SK-N-SH (cell line): ENCODE measurements at regions not wholly inside any gene's neighbourhood (a gene's known extent, or its start where the extent isn't known, plus 50 kb on each side); places are given as distances from the start of the nearest gene placed in this dataset.

Experiments used
- FOSL2 ChIP-seq: IDR thresholded peaks from 2 replicates; pipeline ENCODE4 v1.4.0; 2012; ENCODE audit warnings: low read depth, mild to moderate bottlenecking, moderate library complexity, borderline replicate concordance
- FOXJ3 ChIP-seq: sonication (generic); formaldehyde crosslinking; IDR thresholded peaks from 2 replicates; pipeline ENCODE4 v1.5.1; 2020; ENCODE audit warnings: mild to moderate bottlenecking, missing genetic modification reagents
- GATA2 ChIP-seq: sonication (generic); formaldehyde crosslinking; IDR thresholded peaks from 2 replicates; pipeline ENCODE4 v1.5.0; 2020; ENCODE audit warnings: mild to moderate bottlenecking, missing genetic modification reagents
- RFX5 ChIP-seq: IDR thresholded peaks from 2 replicates; pipeline ENCODE4 v1.6.1; 2012; ENCODE audit warnings: mild to moderate bottlenecking, improper control_type of control experiment, low read length
- SMC3 ChIP-seq: IDR thresholded peaks from 2 replicates; pipeline ENCODE4 v1.6.1; 2012; ENCODE audit warnings: low read depth, low read length, improper control_type of control experiment
- TCF12 ChIP-seq: IDR thresholded peaks from 2 replicates; pipeline ENCODE4 v1.4.0; 2012
- TEAD4 ChIP-seq: IDR thresholded peaks from 2 replicates; pipeline ENCODE4 v1.4.0; 2012; ENCODE audit warnings: mild to moderate bottlenecking, borderline replicate concordance; ENCODE audit not compliant: insufficient read depth

- TF ChIP-seq FOSL2 (no peak), TCF12 (no peak), FOXJ3 (CRISPR knock-in tag) (no peak), RFX5 (no peak), SMC3 (no peak), GATA2 (CRISPR knock-in tag) (no peak), TEAD4 (no peak)
These were observed 56.7 kb upstream of the PUM1 start for GRCh38 chr1:31122101-31122735.
